OCI-LY3 (cell line): ENCODE measurements at regions not wholly inside any gene's neighbourhood (a gene's known extent, or its start where the extent isn't known, plus 50 kb on each side); places are given as distances from the start of the nearest gene placed in this dataset.

ENCODE experiments used
- H2AFZ ChIP-seq: fragments of 200-600, 300-600 bp; shearing (Covaris generic); 2 replicates; pipeline ENCODE4 v1.6.0; 2014; ENCODE audit warnings: antibody characterized with exemption, low read depth, low read length
- H3K27ac ChIP-seq: fragments of 200-600, 300-600 bp; sonication (generic); 2 replicates; pipeline ENCODE4 v1.5.1; 2014; ENCODE audit warnings: mild to moderate bottlenecking, low read length, moderate library complexity, mixed read lengths
- H3K27me3 ChIP-seq: fragments of 200-600, 300-600 bp; sonication (generic); 2 replicates; pipeline ENCODE4 v1.6.1; 2014; ENCODE audit warnings: low read depth, low read length, mixed read lengths
- H3K36me3 ChIP-seq: fragments of 200-600, 300-600 bp; sonication (generic); replicated peaks from 2 replicates; pipeline ENCODE3; 2014; ENCODE audit warnings: low read depth, low read length, mixed read lengths
- H3K4me1 ChIP-seq: fragments of 300-600, 200-600 bp; sonication (generic); 2 replicates; pipeline ENCODE4 v1.6.1; 2014; ENCODE audit warnings: low read length, mixed read lengths
- H3K4me2 ChIP-seq: fragments of 200-600, 300-600 bp; sonication (generic); 2 replicates; pipeline ENCODE4 v1.6.1; 2014; ENCODE audit warnings: low read length, mixed read lengths
- H3K4me3 ChIP-seq: fragments of 300-600, 200-600 bp; sonication (generic); 2 replicates; pipeline ENCODE4 v1.5.1; 2014; ENCODE audit warnings: antibody characterized with exemption, mild to moderate bottlenecking, low read length, moderate library complexity
- H3K79me2 ChIP-seq: fragments of 300-600, 200-600 bp; shearing (Covaris generic); 2 replicates; pipeline ENCODE4 v1.6.1; 2014; ENCODE audit warnings: mild to moderate bottlenecking, low read length, mixed read lengths
- H3K9ac ChIP-seq: fragments of 300-600, 200-600 bp; shearing (Covaris generic); 2 replicates; pipeline ENCODE4 v1.6.0; 2014; ENCODE audit warnings: mild to moderate bottlenecking, low read length, moderate library complexity
- H3K9me3 ChIP-seq: fragments of 200-600, 300-600 bp; shearing (Covaris generic); 2 replicates; pipeline ENCODE4 v1.6.1; 2014; ENCODE audit warnings: low read length, mixed read lengths; ENCODE audit not compliant: insufficient read depth
- H4K20me1 ChIP-seq: fragments of 200-600, 300-600 bp; sonication (generic); 2 replicates; pipeline ENCODE4 v1.6.1; 2016; ENCODE audit warnings: low read length, mixed read lengths; ENCODE audit not compliant: insufficient read depth
- CTCF ChIP-seq: fragments of 200-600, 300-600 bp; sonication (generic); IDR thresholded peaks from 2 replicates; pipeline ENCODE4 v1.5.1; 2014; ENCODE audit warnings: antibody characterized with exemption, low read length, low read depth
- EZH2phosphoT487 ChIP-seq: fragments of 200-600 bp; shearing (Covaris generic); IDR thresholded peaks from 2 replicates; pipeline ENCODE4 v1.6.1; 2018; ENCODE audit warnings: antibody characterized with exemption, mixed run types, low read depth

GRCh38 chr18:41646915-41647620 lies 308.0 kb upstream of the PIK3C3 start:
- H4K20me1 ChIP-seq: no peaks in the 10 kb centered on the region
- H3K27me3 ChIP-seq: peaks cover 5% of the 10 kb centered on the region; the same call in 1 of the 2 replicates
- no peaks in the 10 kb centered on the region for H3K79me2 ChIP-seq
- no peak overlapping the region for H2AFZ ChIP-seq
- H3K4me1 ChIP-seq: peaks cover 28% of the 10 kb centered on the region
- H3K4me3 ChIP-seq: no peak overlapping the region
- peaks cover 4% of the 10 kb centered on the region for H3K36me3 ChIP-seq
- H3K9ac ChIP-seq: no peak overlapping the region
- H3K9me3 ChIP-seq: no peaks in the 10 kb centered on the region; the same call in 1 of the 2 replicates
- TF ChIP-seq EZH2phosphoT487 (no peak), CTCF (no peak)
- H3K27ac ChIP-seq: no peak overlapping the region
- H3K4me2 ChIP-seq: no peak overlapping the region

DNA sequence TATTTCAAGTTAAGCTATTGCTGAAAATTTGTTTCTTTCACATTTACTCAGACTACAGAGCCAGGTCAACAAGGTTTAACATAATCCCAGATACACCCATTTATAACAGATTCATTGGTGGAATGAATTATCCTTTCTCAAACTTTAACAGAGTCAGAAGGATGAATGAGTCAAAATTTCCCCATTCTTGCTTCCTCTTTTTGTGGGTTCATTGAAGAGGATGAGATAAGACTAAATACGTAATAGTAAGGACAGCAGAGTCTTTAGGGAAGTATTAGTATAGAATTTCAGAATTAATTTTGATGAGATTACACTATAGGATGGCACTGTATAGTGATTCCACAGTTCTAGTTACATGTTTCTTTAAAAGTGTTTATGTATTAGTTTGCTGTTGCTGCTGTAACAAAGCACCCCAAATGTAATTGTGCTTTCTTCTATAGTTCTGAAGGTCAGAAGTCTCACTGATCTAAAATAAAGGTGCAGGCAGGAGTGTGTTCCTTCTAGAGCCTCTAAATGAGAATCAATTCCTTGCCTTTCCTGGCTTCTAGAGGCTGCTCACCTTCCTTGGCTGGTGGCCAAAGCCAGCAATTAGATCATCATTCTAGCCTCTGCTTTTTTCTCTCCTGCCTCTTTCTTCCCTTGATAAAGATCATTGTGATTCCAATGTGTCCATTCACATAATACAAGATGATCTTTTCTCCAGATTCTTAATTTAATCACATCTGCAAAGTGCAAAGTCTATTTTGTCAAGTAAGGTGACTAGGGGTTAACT lies 309.3 kb upstream of the PIK3C3 start:
- peaks cover 28% of the 10 kb centered on the region for H3K4me1 ChIP-seq
- peaks cover 5% of the 10 kb centered on the region; the same call in 1 of the 2 replicates for H3K27me3 ChIP-seq

DNA sequence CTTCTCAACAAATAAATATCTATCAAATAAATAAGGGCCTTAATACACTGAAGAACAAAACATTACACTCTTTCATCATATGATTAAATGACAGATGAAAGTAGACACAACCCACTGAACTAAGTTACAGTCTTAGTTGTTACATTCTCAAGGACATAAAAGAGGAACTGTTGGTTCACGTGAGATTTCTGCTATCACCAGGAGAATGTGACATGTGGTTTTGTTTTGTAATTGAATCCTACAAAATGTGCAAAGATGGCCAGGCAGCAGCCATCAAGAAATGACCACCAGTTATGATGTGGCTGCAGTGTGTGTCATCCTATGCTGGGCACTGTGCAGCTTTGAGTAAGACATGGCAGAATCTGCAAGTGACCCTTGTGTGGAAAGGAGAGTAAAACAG lies 310.6 kb upstream of the PIK3C3 start:
- Histone ChIP-seq H3K4me2 (peak overlapping the region; percentile 4), H3K27me3 (no peaks in the 10 kb centered on the region)

More for the DNA sequence above, 309.3 kb upstream of the PIK3C3 start:
- H3K9me3 ChIP-seq: no peaks in the 10 kb centered on the region; the same call in 1 of the 2 replicates
- no peak overlapping the region for H3K9ac ChIP-seq
- TF ChIP-seq CTCF: no peak
- no peak for TF ChIP-seq EZH2phosphoT487
- H3K36me3 ChIP-seq: peaks cover 4% of the 10 kb centered on the region
- H3K79me2 ChIP-seq: no peaks in the 10 kb centered on the region
- H3K4me2 ChIP-seq: peak overlapping the region; percentile 26
- no peaks in the 10 kb centered on the region for H4K20me1 ChIP-seq
- H3K4me3 ChIP-seq: no peak overlapping the region
- H3K27ac ChIP-seq: no peak overlapping the region
- H2AFZ ChIP-seq: no peak overlapping the region

More for the DNA sequence above, 310.6 kb upstream of the PIK3C3 start:
- Histone ChIP-seq H3K79me2 (no peaks in the 10 kb centered on the region), H3K9ac (no peak overlapping the region), H3K4me3 (no peak overlapping the region), H3K9me3 (no peaks in the 10 kb centered on the region; the same call in 1 of the 2 replicates), H3K4me1 (peaks cover 28% of the 10 kb centered on the region), H4K20me1 (no peaks in the 10 kb centered on the region), H3K36me3 (peaks cover 4% of the 10 kb centered on the region), H3K27ac (no peak overlapping the region), H2AFZ (no peak overlapping the region)
- TF ChIP-seq CTCF: no peak
